ENCODE measurements at regions not wholly inside any gene's neighbourhood (a gene's known extent, or its start where the extent isn't known, plus 50 kb on each side); places are given as distances from the start of the nearest gene placed in this dataset.

DNA sequence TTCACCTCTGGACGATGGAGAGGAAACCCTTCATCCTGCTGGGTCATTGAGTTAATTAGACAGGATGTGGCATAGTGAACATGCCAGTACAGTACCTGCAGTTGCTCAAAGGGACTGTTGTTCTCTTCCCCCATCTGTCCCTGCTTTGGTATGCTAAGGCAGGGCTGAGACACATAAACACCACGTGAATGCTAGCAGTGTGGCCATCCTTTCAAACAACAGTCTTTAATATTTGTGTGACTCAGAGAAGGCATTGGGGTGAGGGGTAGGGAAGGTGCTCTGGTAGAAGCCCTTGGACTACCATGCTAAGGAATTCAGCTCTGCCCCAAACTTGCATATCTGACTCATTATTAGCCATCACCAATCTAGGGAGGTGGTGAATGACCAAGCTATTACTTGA is 180.2 kb upstream of the ZNF618 start:
- TF ChIP-seq, protein P1, sequence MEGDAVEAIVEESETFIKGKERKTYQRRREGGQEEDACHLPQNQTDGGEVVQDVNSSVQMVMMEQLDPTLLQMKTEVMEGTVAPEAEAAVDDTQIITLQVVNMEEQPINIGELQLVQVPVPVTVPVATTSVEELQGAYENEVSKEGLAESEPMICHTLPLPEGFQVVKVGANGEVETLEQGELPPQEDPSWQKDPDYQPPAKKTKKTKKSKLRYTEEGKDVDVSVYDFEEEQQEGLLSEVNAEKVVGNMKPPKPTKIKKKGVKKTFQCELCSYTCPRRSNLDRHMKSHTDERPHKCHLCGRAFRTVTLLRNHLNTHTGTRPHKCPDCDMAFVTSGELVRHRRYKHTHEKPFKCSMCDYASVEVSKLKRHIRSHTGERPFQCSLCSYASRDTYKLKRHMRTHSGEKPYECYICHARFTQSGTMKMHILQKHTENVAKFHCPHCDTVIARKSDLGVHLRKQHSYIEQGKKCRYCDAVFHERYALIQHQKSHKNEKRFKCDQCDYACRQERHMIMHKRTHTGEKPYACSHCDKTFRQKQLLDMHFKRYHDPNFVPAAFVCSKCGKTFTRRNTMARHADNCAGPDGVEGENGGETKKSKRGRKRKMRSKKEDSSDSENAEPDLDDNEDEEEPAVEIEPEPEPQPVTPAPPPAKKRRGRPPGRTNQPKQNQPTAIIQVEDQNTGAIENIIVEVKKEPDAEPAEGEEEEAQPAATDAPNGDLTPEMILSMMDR (conservative IDR thresholded peaks at IDR 0.05; ENCODE audit: low read length) = no peak
- TF ChIP-seq EZH2phosphoT487 (IDR thresholded peaks at IDR 0.05; ENCODE audit: borderline replicate concordance) = no peak
